NCI-H510A (cell line): ENCODE measurements at regions not wholly inside any gene's neighbourhood (a gene's known extent, or its start where the extent isn't known, plus 50 kb on each side); places are given as distances from the start of the nearest gene placed in this dataset.

Source experiments
- DNase-seq: peaks from one replicate; lab custom pipeline; 2025; lab: John Stamatoyannopoulos, UW

- no peak for DNase-seq
Observed at GRCh38 chr3:22225161-22225560, 474.2 kb upstream of the ZNF385D start.

DNA sequence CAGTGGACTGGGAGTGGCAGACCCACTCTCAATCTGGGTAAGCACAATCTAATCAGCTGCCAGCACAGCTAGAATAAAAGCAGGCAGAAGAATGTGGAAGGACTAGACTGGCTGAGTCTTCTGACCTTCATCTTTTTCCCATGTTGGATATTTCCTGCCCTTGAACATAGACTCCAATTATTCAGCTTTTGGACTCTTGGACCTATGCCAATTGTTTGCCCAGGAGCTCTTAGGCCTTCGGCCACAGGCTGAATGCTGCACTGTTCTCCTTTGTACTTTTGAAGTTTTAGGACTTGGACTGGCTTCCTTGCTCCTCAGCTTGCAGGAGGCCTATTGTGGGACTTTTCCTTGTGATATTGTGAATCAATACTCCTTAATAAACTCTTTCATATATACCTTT, 477.7 kb upstream of the ZNF385D start:
- DNase-seq, result no peak

DNA sequence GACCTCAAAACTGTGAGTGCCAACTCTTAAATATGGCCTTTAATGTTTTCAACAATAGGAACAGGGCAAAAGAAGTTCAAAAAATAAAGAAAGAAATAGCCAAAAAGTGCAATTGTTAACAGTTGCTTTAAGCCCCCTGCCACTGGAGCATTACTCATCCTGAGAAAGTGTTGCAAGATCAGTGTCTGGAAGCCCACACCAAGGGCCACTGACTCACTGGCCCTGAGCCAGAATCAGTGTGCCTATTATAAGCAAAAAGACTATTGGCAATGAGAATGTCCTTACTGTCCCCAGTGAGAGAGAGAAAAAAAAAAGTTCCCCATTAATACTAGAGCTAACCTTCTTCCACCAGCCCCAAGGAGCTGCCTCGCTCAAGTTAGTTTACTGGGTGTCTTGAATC, 480.1 kb upstream of the ZNF385D start:
- no peak for DNase-seq

GRCh38 chr3:22236490-22237270, 485.7 kb upstream of the ZNF385D start:
- DNase-seq, result no peak

DNA sequence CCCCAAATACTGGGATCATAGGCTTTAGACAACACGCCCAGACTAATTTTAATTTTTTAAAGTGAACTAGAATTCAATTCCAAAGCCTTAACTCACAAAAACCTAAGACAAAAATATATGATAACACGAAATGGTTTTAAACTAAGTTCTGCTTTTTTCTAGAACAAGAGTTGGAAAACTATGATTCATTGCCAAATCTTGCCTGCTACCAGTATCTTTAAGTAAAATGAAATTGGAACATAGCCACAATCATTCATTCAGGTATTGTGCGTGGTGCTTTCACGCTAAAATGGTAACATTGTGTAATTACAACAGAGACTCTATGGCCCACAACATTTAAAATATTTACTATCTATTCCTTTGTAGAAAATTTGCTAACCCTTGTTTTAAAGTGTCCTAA, 488.0 kb upstream of the ZNF385D start:
- DNase-seq, result no peak

DNA sequence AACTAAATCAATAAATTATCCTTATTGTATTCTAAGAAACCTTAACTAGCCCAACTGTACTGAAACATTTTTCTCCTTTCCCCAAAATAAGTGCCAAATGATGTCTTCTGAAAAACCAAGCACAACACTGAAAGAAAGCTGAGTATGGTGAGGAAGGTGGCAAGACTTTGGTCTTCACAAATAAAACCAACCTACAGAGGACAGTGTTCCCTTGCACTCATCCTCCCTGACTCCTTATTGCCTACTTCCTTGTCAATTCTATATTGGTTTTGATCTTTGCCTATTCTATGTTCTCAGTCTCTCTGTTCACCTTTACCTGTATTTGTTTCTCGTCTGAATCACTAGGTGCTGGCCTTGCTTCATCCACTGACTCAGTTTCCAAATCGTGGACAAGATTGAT, 490.1 kb upstream of the ZNF385D start:
- DNase-seq, result no peak

DNA sequence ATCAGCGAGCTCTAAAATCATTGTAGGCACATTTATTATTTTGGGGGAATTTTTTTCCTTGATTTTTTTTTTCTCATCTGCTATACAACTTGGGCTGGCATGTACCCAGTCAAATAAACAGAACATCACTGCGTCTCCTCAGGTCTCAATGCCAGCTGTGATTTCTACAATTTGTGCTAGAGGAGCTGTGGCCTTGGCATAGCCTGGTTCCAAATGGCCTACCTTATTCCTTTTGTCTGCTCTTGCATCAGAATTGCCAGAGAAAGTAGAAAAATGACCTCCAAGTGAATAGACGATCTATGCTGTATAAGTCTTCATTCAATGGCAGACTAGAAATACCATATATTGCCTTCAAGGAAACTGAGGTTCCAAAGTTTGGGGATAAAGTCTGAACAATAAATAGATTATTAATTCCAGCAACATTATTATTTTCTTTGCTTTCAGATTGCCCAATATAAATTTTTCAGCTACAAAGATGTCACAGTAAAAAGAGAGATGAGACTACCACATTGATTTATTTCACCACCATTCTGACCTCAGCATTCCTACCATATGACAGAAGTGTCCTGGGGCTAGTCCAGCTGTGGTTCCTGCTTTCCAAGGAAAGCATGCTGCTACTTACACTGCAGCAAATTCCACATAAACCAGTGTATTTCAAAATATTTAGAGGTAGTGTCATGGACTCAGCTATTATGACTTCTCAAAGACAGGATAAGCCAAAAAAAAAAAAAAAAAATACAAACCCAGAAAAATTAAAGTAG, 493.9 kb upstream of the ZNF385D start:
- DNase-seq, result no peak

DNA sequence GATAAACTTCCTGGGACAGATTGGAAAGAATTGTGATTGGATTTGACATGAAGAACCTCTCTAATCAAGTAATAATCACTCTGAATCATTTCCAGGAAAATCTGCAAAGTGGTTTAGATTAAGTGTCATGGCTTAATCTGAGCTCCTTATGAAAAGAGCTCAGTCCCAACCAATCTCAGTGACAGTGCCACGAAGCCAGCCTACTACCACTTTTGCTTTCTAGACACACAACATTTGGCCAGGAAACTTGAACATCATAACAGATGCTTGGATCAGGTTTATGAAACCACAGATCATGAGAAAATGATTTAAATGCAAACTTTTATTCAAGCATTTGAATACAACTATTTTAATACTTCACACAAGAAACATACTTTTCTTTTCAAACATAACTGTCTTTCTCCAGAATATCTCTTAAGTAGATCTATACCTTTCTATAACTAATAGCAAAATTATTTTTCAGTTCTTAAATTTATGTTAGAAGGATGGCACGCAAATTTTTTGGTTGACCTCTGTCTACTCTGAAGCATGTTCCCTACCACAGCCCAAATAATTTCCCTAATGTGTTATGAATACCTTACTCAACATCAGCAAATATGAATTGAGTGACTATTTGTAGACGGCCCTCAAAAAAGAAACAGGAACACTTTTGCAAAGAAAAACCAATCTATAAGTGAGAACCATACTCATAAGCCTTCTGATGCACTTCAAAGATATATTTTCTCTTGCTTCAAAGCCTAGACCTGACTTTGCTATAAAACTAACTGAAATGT, 495.0 kb upstream of the ZNF385D start:
- DNase-seq, result no peak

- DNase-seq, result no peak
Observed at GRCh38 chr3:22249658-22250057, 498.6 kb upstream of the ZNF385D start.

DNA sequence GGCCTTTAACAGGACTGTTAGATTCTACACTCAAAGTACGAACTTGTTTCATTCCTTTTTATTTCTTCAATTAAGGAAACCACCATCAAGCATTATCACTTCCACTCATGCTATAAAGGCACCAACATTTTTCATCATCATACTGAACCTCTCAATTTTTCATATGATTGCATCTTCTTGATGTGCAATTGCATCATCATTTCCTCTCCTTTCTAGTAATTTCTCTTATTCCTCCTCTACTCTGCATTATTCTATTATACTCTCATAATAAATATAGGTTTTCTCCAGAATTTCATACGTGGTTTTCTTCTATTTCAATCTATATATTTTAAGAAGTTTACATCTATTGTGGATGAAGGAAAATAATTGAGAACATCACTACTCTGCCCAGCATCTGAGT, 506.2 kb upstream of the ZNF385D start:
- DNase-seq, result no peak

DNA sequence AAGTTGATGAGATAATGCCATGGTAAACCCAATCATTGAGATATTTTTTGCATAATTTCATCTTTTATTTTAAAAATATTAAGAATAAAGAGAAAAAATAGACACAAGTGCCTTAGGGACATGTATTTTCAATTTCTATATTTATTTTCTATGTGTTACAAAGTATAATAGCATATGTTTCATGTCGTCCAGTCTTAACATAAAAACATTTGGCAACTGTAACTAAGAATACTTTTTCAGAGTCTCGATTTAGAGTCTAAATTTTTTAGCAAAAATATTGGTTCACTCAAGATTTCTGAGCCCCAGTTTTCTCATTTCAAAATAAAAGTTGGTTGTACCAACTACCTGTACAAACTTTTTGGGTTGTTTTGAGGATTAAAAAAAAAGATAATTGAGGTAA, 511.4 kb upstream of the ZNF385D start:
- DNase-seq, result no peak

DNA sequence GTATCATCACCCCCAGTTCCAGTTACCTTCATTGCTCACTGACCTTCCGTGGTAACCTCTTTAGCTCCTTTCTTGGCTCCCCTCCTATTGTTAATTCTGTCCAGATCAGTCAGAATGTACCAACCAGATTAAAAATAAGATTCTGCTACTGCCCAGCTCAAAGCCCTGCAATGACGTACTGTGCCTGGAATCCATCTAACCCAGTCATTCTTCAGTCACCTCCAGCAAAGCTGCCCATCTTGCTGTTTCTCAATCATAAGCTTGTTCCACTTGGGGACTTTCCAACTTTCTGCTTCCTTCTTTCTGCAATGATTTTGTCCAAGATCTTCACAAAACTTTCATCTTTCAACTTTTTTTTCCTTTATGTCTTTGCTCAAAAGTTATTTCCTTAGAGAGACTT, 512.0 kb upstream of the ZNF385D start:
- DNase-seq, result no peak

- no peak for DNase-seq
Observed at GRCh38 chr3:22265403-22265802, 514.4 kb upstream of the ZNF385D start.

DNA sequence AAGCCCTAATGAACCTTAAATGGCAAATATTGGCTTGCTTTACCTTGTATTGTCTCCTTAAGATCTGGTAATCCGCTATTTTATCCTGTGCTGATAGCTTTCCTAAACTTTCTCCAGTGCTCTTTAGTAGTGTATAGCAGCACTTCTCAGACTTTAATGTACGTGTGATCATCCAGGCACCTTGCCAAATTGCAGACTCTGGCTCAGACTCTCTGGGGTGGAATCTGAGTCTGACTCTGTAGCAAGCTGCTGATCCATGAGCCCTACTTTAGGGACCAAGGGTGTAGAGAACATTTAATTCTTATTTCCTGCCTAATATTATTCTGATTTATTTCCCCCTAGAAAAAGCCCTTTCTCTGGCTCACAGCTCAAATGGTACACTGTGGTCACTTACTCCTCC, 518.8 kb upstream of the ZNF385D start:
- DNase-seq, result no peak

DNA sequence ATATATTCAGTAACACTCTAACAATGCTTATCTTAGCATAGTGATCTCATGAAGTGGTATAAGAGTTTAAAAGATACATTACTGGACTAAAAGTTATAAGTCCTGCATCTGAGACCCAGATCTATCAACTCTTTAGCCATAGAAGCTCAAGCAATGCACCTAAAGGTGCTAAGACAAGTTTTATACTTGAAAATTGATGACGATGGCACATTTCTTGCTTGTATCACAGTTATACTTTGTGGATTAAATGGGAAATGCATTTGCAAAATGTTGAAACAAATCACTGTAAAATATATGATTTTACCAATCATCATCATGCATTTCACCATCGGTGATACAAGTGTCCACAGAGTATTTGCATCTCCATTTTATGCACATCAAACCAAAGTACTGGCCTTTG, 525.3 kb upstream of the ZNF385D start:
- DNase-seq, result no peak

DNA sequence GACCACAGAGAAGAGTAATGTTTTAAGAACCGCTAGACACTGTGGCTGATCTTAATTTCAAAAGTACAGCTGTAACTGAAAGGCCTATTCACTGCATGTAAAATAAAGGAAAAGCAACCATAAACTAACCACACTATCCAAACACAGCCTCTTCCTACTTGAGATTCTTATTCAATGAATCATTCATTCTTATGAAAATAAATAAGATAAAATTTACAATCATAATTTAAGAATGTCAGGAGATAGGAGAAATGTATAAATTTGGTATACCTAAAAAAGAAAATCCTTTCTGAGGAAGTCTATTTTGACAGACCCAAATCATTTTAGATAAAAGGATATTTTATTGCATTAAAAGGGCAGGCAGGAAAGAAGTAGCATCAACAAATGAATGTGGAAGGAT, 533.5 kb upstream of the ZNF385D start:
- DNase-seq, result no peak

- no peak for DNase-seq
Observed at GRCh38 chr3:22288756-22289155, 537.7 kb upstream of the ZNF385D start.

DNA sequence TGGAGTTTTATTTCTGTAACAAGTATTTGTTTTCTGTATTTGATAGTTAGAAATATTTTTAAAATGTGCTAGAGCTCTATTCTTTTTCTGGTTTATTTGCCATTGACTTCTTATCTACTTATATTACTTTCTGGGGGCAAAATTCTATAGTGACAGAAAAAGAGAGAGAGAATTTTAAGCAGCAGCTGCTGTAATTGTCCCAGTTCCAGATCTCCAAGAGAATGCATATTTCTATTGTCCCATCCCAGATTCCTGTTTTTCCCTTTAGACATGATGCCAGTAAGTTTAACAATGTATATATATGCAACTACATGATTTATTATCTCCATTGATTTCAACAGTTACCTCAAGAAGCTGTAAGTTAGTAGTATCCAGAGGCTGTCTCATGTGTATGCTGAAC, 541.7 kb upstream of the ZNF385D start:
- no peak for DNase-seq

DNA sequence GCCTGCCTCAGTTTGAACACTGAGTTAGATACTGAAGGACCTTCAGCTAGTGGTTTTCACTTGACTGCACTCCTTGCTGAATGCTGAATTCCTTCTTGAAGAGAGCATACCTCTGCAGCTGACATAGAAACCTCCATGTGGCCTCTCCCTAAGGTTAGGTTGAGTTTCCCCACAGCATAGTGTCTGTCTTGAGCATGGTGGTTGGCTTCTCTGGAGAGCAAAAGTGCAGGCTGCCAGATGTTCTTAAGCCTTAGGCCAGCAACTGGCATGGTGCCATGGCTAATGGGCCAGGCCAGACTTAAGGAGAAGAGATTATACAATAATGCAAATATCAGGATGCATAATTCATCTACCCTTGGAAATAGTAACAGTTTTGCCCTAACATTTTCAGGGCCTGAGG, 545.6 kb upstream of the ZNF385D start:
- no peak for DNase-seq

- DNase-seq, result no peak
Observed at GRCh38 chr3:22297436-22297835, 546.4 kb upstream of the ZNF385D start.

- no peak for DNase-seq
Observed at GRCh38 chr3:22306454-22306853, 555.4 kb upstream of the ZNF385D start.

DNA sequence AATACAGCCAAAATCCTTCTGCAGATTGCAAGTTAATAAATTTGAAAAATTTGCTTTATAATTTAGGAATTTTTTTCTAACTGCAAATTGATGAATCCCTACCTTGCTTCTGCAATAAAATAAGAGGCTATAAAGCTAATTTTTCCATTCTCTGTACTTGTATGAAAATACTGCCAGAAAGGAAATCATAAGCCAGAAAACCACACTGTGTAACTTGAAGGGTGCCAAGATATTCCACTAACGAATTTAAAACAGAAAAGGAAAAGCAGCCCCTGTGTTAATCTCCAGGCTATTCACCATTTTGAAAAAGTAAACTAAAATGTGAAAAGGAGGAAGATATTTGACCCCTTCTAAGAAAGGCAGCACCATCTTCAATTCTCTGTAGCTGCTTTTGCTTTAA, 557.9 kb upstream of the ZNF385D start:
- no peak for DNase-seq

- no peak for DNase-seq
Observed at GRCh38 chr3:22315925-22316324, 564.9 kb upstream of the ZNF385D start.
